Mucosa of rectum (tissue), 2 donors: ENCODE measurements at regions not wholly inside any gene's neighbourhood (a gene's known extent, or its start where the extent isn't known, plus 50 kb on each side); places are given as distances from the start of the nearest gene placed in this dataset.
"Not testable (repeated sequence)": the region's sequence is repeated elsewhere in the genome, so short reads cannot be mapped to it uniquely, and the experiment has no call there.

ENCODE experiments used
- H3K27ac ChIP-seq, 2 donors: one replicate each; pipeline ENCODE4 v1.7.0; 2013; ENCODE audit warnings: inconsistent platforms in 2 of 2, low read depth in 2 of 2, low read length in 2 of 2
- H3K27me3 ChIP-seq, 2 donors: one replicate each; pipeline ENCODE4 v1.7.0; 2013; ENCODE audit warnings: low read length in 2 of 2; ENCODE audit not compliant: control insufficient read depth in 2 of 2, insufficient read depth in 2 of 2
- H3K36me3 ChIP-seq, 2 donors: one replicate each; pipeline ENCODE4 v1.7.0; 2013; ENCODE audit warnings: low read length in 2 of 2; ENCODE audit not compliant: control insufficient read depth in 2 of 2, insufficient read depth in 2 of 2
- H3K4me1 ChIP-seq, 2 donors: one replicate each; pipeline ENCODE4 v1.7.0; 2013; ENCODE audit warnings: low read length in 2 of 2, mild to moderate bottlenecking in 1 of 2; ENCODE audit not compliant: control insufficient read depth in 2 of 2, insufficient read depth in 2 of 2
- H3K4me3 ChIP-seq, 2 donors: one replicate each; pipeline ENCODE4 v1.7.0; 2013; ENCODE audit warnings: low read length in 2 of 2
- H3K9ac ChIP-seq, 2 donors: one replicate each; pipeline ENCODE4 v1.7.0; 2013; ENCODE audit warnings: low read length in 2 of 2, low read depth in 1 of 2, mild to moderate bottlenecking in 1 of 2
- H3K9me3 ChIP-seq, 2 donors: one replicate each; pipeline ENCODE4 v1.7.0; 2013; ENCODE audit warnings: low read length in 2 of 2; ENCODE audit not compliant: control insufficient read depth in 2 of 2
- donor health status: healthy.
- donor health status: Normal muscosa, but diverticular disease.

DNA sequence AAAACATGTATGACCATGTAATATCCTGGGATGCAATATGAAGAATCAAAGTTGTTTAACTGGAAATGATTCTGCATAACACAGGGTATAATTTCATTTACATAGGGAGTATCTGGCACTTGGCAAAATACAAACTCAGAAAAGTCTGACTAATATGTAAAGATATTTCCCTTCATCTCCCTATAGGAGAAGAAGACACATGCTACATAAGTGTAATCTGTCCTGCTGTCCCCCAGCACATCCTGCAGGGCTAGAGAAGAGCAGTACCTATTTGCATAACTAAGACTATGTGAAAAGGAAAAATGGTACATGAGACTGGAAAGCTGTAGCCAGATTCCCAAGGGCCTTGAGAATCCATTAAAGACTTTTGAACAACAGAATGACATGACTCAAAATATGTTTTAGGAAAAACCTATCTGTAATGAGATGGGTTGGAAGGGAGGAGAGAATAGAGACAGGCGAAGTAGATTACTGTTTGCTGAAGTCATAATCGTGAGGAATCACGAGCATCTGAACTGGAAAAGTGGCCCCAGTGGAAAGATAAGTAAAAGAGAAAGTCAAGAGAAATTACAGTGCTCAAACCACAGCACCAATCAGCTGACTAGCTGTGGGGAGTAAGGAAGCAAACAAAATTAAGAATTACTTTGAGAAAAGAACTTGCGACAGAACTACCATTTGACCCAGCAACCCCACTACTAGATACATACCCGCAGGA lies 155.1 kb upstream of the HMGA2 start:
- no peaks in the 10 kb centered on the region for H3K9me3 ChIP-seq
- peaks cover 0 to 5% of the 10 kb centered on the region in 2 donors for H3K4me1 ChIP-seq
- H3K36me3 ChIP-seq: no peaks in the 10 kb centered on the region
- no peak overlapping the region for H3K4me3 ChIP-seq
- no peak overlapping the region for H3K27ac ChIP-seq
- H3K27me3 ChIP-seq: no peaks in the 10 kb centered on the region
- no peak overlapping the region for H3K9ac ChIP-seq

DNA sequence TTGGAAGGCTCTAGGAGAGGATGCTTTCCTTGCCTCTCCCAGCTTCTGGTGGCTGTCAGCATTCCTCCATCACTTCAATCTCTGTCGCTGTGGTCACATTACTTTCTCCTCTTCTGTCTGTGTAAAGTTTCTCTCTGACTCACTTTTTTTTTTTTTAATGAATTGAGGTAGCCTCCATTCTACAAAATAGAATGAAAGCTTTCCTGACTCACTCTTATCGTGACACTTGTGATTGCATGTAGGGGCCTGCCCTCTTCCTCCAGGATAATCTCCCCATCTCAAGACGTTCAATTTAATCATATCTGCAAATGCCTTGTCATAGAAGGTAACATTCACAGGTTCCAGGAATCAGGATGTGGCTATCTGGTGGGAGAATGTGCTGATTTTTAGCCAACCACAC lies 153.5 kb upstream of the HMGA2 start:
- H3K9me3 ChIP-seq: no peaks in the 10 kb centered on the region
- H3K36me3 ChIP-seq: no peaks in the 10 kb centered on the region
- no peak overlapping the region for H3K27ac ChIP-seq
- no peak overlapping the region for H3K4me3 ChIP-seq
- no peak overlapping the region for H3K9ac ChIP-seq
- H3K4me1 ChIP-seq: peaks cover 0 to 7% of the 10 kb centered on the region in 2 donors
- no peaks in the 10 kb centered on the region for H3K27me3 ChIP-seq

DNA sequence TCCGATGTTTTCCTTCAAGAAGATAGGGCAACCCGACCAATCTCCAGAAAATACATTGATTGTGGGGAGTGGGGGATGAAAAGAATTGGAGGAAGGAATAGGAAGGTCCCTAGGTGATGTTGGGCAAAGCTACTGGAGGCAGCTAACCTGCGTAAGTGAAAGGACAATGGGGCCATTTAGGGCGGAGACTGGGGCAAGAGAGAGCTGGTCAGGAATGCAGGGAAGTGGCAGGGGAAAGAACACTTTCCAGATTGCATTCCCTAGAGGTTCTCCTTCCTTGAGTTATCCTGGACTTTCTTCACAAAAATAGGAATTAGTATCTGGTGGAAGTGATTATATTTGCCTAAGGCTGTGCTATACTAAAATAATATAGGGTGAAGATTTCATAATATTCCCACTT lies 151.8 kb upstream of the HMGA2 start:
- Histone ChIP-seq H3K27me3 (no peaks in the 10 kb centered on the region), H3K4me3 (no peak overlapping the region), H3K36me3 (no peaks in the 10 kb centered on the region), H3K9me3 (no peaks in the 10 kb centered on the region), H3K9ac (no peak overlapping the region), H3K27ac (no peak overlapping the region), H3K4me1 (peaks cover 0 to 7% of the 10 kb centered on the region in 2 donors)

DNA sequence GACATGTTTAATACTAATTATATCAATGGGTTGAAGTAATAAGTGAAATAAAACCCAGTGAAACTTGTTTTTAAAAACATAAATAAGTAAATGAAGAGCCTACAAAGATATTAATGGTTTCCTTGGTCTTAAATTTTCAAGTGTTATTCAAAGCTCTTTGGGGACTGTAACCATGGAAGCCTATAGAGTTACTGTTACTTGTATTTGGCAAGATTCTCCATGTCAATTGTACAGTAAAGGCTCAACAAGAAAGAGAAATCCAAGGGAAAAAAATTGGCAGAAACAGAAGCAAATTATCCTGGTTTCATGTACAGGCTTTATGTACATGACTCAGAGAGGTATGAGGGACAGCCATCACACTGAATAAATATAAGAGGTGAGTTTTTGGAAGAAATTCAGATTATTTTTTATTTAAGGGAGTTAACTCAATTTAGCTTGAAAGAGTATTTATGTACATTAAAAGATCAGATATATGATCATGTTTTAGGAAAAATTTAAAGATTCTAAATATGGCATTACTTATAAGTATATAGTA lies 151.1 kb upstream of the HMGA2 start:
- H3K4me1 ChIP-seq: peaks cover 0 to 7% of the 10 kb centered on the region in 2 donors
- H3K27ac ChIP-seq: no peak overlapping the region
- H3K9ac ChIP-seq: no peak overlapping the region
- H3K27me3 ChIP-seq: no peaks in the 10 kb centered on the region
- H3K36me3 ChIP-seq: no peaks in the 10 kb centered on the region
- no peaks in the 10 kb centered on the region for H3K9me3 ChIP-seq
- no peak overlapping the region for H3K4me3 ChIP-seq

DNA sequence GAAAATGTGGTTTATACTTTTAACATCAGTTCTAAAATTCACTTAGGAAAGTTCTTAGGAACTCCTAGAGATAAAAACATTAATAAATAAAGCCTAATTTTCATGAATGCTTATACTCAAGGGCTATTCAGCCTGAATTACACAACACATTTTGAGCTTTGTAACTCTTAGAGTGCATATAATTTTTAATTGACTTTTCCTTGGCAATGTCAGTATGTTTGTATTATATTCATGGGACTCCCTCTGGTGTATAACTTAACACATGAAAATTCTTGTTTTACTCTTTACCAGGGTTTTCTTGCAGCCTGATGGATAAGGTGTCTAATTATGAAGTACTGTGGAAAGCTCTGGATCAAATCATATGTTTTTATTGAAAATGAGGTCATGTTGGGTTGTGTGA lies 150.6 kb upstream of the HMGA2 start:
- no peaks in the 10 kb centered on the region for H3K36me3 ChIP-seq
- H3K27ac ChIP-seq: no peak overlapping the region
- H3K4me1 ChIP-seq: peaks cover 0 to 7% of the 10 kb centered on the region in 2 donors
- H3K4me3 ChIP-seq: no peak overlapping the region
- no peaks in the 10 kb centered on the region for H3K9me3 ChIP-seq
- H3K27me3 ChIP-seq: no peaks in the 10 kb centered on the region
- no peak overlapping the region for H3K9ac ChIP-seq

DNA sequence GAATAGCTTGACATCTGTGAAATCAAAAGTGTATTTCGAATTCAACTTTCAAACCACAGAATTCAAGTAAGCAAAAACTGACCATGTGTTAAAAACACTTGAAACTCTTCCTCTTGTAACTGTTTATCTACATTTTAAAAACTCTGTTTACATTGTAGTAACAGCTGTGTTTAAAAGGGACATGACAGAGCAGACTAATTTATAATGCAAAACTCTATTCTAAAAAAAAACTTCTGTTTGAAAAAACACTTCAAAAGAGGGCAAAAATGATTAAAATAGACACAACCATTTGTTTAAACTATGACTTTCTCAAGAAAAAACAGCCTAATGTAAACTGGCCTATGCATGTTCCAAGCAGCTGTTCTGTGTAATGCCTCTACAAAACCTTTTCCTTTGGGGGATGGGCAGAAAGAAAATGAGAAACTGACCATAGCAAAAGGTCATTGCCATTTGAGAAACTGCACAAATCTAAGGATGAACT lies 149.1 kb upstream of the HMGA2 start:
- Histone ChIP-seq H3K9me3 (no peaks in the 10 kb centered on the region), H3K9ac (no peak overlapping the region), H3K27ac (no peak overlapping the region), H3K4me1 (peaks cover 0 to 7% of the 10 kb centered on the region in 2 donors), H3K27me3 (no peaks in the 10 kb centered on the region), H3K4me3 (no peak overlapping the region), H3K36me3 (no peaks in the 10 kb centered on the region)

DNA sequence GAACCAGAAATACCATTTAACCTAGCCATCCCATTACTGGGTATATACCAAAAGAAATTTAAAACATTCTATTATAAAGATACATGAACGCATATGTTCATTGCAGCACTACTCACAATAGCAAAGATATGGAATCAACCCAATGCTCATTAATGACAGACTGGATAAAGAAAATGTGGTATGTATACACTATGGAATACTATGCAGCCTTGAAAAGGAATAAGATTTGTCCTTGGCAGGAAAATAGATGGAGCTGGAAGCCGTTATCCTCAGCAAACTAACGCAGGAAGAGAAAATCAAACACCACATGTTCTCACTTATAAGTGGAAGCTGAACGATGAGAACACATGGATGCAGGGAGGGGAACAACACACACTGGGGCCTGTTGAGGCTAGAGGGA lies 146.1 kb upstream of the HMGA2 start:
- H3K4me3 ChIP-seq, H3K27ac ChIP-seq, H3K27me3 ChIP-seq, H3K36me3 ChIP-seq, H3K9ac ChIP-seq, H3K9me3 ChIP-seq, H3K4me1 ChIP-seq: not testable (repeated sequence)

DNA sequence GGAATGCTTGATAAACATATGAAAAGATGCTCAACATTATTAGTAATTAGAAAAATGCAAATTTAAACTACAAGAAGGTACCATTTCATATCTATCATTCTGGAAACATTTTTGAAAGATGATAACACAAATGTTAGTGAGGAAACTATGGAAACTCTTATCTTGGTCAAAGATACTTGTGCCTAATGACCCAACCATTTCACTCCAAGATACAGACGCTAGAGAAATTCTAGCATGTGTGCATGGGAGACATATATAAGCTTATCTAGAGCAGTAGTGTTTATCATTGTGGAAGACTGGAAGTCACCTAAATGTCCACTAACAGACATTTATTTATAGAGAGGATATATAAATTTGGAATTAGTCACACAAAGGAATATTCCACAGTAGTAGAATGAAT lies 143.1 kb upstream of the HMGA2 start:
- Histone ChIP-seq H3K27ac (no peak overlapping the region), H3K9ac (no peak overlapping the region), H3K4me3 (no peak overlapping the region), H3K27me3 (no peaks in the 10 kb centered on the region), H3K36me3 (no peaks in the 10 kb centered on the region), H3K9me3 (no peaks in the 10 kb centered on the region), H3K4me1 (no peaks in the 10 kb centered on the region)

DNA sequence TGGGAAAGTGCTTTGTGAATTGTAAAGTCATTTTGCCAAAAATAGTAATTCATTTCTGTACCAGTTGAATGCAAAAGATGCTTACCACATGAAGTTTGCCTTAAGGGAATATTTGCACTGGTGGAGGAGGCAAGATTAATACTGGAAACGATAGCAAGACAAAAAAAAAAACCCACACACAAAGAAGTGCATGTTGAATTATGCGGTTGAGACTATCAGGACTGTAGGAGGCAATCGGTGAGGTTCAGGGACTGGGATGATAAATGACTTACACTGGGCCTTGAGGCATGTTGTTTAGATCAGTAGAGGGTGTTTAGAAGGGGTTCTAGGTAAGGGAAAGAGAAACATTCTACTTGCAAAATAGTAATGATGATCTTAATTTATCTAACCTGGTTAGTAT lies 142.2 kb upstream of the HMGA2 start:
- Histone ChIP-seq H3K36me3 (no peaks in the 10 kb centered on the region), H3K4me3 (no peak overlapping the region), H3K9me3 (no peaks in the 10 kb centered on the region), H3K9ac (no peak overlapping the region), H3K27ac (no peak overlapping the region), H3K4me1 (no peaks in the 10 kb centered on the region), H3K27me3 (no peaks in the 10 kb centered on the region)

DNA sequence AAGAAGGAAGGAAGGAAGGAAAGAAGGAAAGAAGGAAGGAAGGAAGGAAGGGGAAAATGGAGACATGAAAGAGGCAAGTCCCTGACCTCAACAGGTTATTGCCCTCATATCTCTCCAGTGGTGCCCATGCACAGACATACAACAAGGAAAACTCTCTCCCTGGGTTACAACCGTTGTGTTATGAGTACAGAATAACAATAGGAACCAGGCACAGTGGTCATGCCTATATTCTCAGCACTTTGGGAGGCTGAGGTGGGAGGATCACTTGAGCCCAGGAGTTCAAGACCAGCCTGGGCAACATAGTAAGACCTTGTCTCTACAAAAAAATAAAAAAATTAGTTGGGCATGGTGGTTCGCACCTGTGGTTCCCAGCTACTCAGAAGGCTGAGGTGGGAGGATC lies 139.4 kb upstream of the HMGA2 start:
- Histone ChIP-seq H3K9ac (no peak overlapping the region), H3K27me3 (no peaks in the 10 kb centered on the region), H3K27ac (no peak overlapping the region), H3K4me3 (no peak overlapping the region), H3K36me3 (no peaks in the 10 kb centered on the region), H3K9me3 (no peaks in the 10 kb centered on the region), H3K4me1 (no peaks in the 10 kb centered on the region)
